ENCODE measurements at regions not wholly inside any gene's neighbourhood (a gene's known extent, or its start where the extent isn't known, plus 50 kb on each side); places are given as distances from the start of the nearest gene placed in this dataset.

- H3K4me3 ChIP-seq (ENCODE audit: low read length) = no peak overlapping the region
- no peak for TF ChIP-seq CTCF (conservative IDR thresholded peaks at IDR 0.05; ENCODE audit: low read depth, low read length)
- no peak for DNase-seq (ENCODE audit: low read depth)
These were observed 183.5 kb upstream of the AFDN start for GRCh38 chr6:167643223-167643622.

DNA sequence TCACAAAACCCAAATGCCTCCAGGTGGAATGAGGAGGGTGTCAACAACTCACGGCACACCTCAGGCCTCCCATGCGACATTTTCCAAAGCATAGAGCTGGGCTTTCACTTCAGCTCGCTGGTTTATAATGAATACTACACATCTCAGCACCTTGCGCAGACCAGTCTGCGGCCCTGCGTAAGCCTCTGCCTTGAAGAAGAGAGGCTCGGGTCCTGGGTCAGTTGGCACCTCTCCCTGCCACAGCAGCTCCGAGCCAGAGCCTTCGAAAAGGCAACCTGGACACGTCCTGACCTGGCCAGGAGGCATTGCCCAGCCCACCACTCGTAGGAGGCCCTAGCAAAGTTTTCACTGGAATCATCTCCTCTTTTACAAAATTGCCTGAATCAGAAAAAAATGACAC is 183.0 kb upstream of the AFDN start:
- no peak for DNase-seq (ENCODE audit: low read depth)
- TF ChIP-seq CTCF (conservative IDR thresholded peaks at IDR 0.05; ENCODE audit: low read depth, low read length) = no peak
- H3K4me3 ChIP-seq (ENCODE audit: low read length) = no peak overlapping the region

GRCh38 chr6:167644412-167645132 is 182.1 kb upstream of the AFDN start:
- no peak for DNase-seq (ENCODE audit: low read depth)
- no peak for TF ChIP-seq CTCF (conservative IDR thresholded peaks at IDR 0.05; ENCODE audit: low read depth, low read length)
- H3K4me3 ChIP-seq (ENCODE audit: low read length) = no peak overlapping the region

DNA sequence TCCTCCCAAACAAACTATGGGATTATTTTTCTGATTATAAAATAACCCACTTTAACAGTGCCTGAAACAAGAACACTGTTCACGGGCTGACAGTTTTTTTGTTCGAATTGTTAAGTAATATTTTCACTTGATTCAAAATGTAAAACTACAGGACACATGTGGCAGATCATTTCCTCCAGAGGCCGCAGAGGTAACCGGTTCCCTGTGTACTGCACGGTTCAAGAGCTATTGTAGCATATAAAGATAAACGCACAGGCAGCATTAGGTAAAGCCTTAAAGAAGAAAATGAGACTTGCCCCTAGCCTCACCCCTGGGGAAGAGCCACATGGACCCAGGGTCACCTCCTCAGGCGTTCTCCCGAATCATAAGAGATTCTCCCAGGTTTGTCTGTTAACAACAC is 181.3 kb upstream of the AFDN start:
- TF ChIP-seq CTCF (conservative IDR thresholded peaks at IDR 0.05; ENCODE audit: low read depth, low read length) = no peak
- H3K4me3 ChIP-seq (ENCODE audit: low read length) = no peak overlapping the region
- no peak for DNase-seq (ENCODE audit: low read depth)

DNA sequence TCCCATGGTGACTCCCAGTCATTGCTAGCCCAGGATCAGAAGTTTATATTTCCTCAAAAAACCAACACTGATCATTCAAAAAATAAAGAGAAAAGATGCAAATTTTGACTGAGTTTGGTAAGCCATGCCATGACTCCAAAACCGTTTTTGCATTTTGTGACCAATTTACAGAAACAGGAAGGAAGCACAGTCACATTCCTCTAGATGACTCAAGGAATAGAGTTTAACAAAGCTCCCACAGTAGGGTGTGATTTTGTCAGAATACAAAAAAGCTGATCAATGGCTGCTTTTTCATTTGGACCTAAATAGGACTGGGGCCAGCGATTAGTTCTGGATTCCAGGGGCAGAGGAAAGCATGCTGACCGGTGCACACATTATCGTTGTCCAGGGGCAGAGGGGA is 179.4 kb upstream of the AFDN start:
- no peak for TF ChIP-seq CTCF (conservative IDR thresholded peaks at IDR 0.05; ENCODE audit: low read depth, low read length)
- no peak for DNase-seq (ENCODE audit: low read depth)
- no peak overlapping the region for H3K4me3 ChIP-seq (ENCODE audit: low read length)

- H3K4me3 ChIP-seq (ENCODE audit: low read length) = no peak overlapping the region
- TF ChIP-seq CTCF (conservative IDR thresholded peaks at IDR 0.05; ENCODE audit: low read depth, low read length) = no peak
- DNase-seq (ENCODE audit: low read depth) = no peak
These were observed 178.8 kb upstream of the AFDN start for GRCh38 chr6:167647737-167648470.

Data from retinal pigment epithelial cell (primary cell).